ENCODE measurements at regions not wholly inside any gene's neighbourhood (a gene's known extent, or its start where the extent isn't known, plus 50 kb on each side); places are given as distances from the start of the nearest gene placed in this dataset.

- TF ChIP-seq SUZ12 (IDR thresholded peaks at IDR 0.05; ENCODE audit: extremely low read depth, insufficient read depth, insufficient read length) (no peak), ZNF274 (IDR thresholded peaks at IDR 0.05; ENCODE audit: low read depth, low read length) (no peak), YY1 (IDR thresholded peaks at IDR 0.05; ENCODE audit: insufficient read depth, insufficient read length) (no peak)
These were observed 327.7 kb downstream of the TMEM121 start for GRCh38 chr14:105853907-105854599.

All from NT2/D1 (cell line).